PFSK-1 (cell line): ENCODE measurements at regions not wholly inside any gene's neighbourhood (a gene's known extent, or its start where the extent isn't known, plus 50 kb on each side); places are given as distances from the start of the nearest gene placed in this dataset.

ENCODE experiments used
- POLR2AphosphoS5 ChIP-seq: IDR thresholded peaks from 2 replicates; pipeline ENCODE4 v1.6.1; 2012; ENCODE audit warnings: low read depth, mild to moderate bottlenecking, control low read depth, low read length, moderate library complexity
- TAF1 ChIP-seq: IDR thresholded peaks from 2 replicates; pipeline ENCODE4 v1.6.1; 2012; ENCODE audit warnings: low read length, control low read depth, borderline replicate concordance; ENCODE audit not compliant: insufficient read depth
- TF ChIP-seq, protein P1 (sequence below), 2 experiments: IDR thresholded peaks; 2 replicates each; pipeline versions ENCODE4 v1.6.1 to v1.8.0; 2011 to 2012; ENCODE audit warnings: low read depth in 2 of 2, low read length in 2 of 2, control low read depth in 1 of 2, inconsistent platforms in 1 of 2, mild to moderate bottlenecking in 1 of 2, moderate library complexity in 1 of 2; ENCODE audit not compliant: insufficient read depth in 1 of 2

DNA sequence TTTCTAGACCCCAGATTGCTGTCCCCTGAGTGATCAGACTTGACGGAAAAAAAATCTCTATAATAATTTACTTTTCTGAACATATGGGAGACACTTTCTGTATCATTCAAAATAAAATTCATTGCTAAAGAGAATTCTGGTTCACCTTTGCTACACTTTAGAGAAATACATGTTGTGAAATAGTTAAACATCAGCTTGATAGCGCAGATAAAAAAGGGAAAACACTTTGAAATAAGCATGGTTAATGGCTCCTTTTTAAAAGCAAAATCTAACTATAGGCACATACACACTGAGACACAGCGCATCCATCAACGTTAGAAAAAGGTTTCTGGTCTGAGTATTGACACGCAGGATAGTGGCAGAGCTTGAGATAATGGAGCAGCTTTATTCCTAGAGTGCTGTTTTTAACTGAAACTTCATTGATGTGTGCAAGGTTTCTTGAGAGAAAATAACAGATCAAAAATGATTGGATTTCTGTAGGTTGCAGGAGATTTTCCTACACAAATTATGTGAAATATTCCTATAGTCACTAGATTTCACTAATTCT, 341.2 kb downstream of the MZT1 start:
- TF ChIP-seq, protein P1, sequence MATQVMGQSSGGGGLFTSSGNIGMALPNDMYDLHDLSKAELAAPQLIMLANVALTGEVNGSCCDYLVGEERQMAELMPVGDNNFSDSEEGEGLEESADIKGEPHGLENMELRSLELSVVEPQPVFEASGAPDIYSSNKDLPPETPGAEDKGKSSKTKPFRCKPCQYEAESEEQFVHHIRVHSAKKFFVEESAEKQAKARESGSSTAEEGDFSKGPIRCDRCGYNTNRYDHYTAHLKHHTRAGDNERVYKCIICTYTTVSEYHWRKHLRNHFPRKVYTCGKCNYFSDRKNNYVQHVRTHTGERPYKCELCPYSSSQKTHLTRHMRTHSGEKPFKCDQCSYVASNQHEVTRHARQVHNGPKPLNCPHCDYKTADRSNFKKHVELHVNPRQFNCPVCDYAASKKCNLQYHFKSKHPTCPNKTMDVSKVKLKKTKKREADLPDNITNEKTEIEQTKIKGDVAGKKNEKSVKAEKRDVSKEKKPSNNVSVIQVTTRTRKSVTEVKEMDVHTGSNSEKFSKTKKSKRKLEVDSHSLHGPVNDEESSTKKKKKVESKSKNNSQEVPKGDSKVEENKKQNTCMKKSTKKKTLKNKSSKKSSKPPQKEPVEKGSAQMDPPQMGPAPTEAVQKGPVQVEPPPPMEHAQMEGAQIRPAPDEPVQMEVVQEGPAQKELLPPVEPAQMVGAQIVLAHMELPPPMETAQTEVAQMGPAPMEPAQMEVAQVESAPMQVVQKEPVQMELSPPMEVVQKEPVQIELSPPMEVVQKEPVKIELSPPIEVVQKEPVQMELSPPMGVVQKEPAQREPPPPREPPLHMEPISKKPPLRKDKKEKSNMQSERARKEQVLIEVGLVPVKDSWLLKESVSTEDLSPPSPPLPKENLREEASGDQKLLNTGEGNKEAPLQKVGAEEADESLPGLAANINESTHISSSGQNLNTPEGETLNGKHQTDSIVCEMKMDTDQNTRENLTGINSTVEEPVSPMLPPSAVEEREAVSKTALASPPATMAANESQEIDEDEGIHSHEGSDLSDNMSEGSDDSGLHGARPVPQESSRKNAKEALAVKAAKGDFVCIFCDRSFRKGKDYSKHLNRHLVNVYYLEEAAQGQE (IDR thresholded peaks at IDR 0.05; ENCODE audit: insufficient read depth in 1 of 2, low read depth in 2 of 2, low read length in 2 of 2) = no peak
- TF ChIP-seq TAF1 = no peak
- TF ChIP-seq POLR2AphosphoS5 = no peak
